IMR-90 (cell line): ENCODE measurements at regions not wholly inside any gene's neighbourhood (a gene's known extent, or its start where the extent isn't known, plus 50 kb on each side); places are given as distances from the start of the nearest gene placed in this dataset.

Experiments
- ATAC-seq: fragments of 200-7000 bp; cut with Tn5 transposase; 2 replicates; pipeline ENCODE4 v1.9.1; 2020; ENCODE audit warnings: low read depth, mild to moderate bottlenecking, moderate library complexity
- BruUV-seq: library from RNA; stranded (reverse); fragments of 400-500 nt; replicated peaks from 2 replicates; lab custom pipeline; 2021; lab: Mats Ljungman, UMichigan
- CTCF ChIA-PET: fragments of 300-600 bp; formaldehyde crosslinking; extraction: SDS; loops from one replicate; lab custom pipeline; 2021; ENCODE audit warnings: antibody characterized with exemption; lab: Yijun Ruan, JAX
- POLR2A ChIA-PET: fragments of 300-600 bp; sonication (Branson Sonifier 250); formaldehyde crosslinking; loops from one replicate; lab custom pipeline; 2022; ENCODE audit warnings: antibody characterized with exemption; ENCODE audit not compliant: unreplicated experiment; lab: Charles Lee
- DNase-seq: peaks from one replicate; pipeline ENCODE4 v3.0.0; 2013
- H2AFZ ChIP-seq: replicated peaks from 2 replicates; pipeline ENCODE3; 2013; ENCODE audit warnings: low read length, mild to moderate bottlenecking; ENCODE audit not compliant: poor library complexity
- H2AK5ac ChIP-seq: 2 replicates; pipeline ENCODE4 v1.6.1; 2013; ENCODE audit warnings: low read depth, low read length, inconsistent platforms
- H2AK9ac ChIP-seq: replicated peaks from 2 replicates; pipeline ENCODE3; 2013; ENCODE audit warnings: mild to moderate bottlenecking, low read depth, low read length, moderate library complexity; ENCODE audit not compliant: poor library complexity
- H2BK120ac ChIP-seq: 2 replicates; pipeline ENCODE4 v1.6.1; 2013; ENCODE audit warnings: low read depth, low read length, inconsistent platforms
- H2BK15ac ChIP-seq: 3 replicates; pipeline ENCODE4 v1.6.1; 2013; ENCODE audit warnings: low read depth, low read length, inconsistent platforms
- H2BK20ac ChIP-seq: 2 replicates; pipeline ENCODE4 v1.6.1; 2013; ENCODE audit warnings: low read depth, mild to moderate bottlenecking, inconsistent platforms, low read length, moderate library complexity
- H2BK5ac ChIP-seq: 2 replicates; pipeline ENCODE4 v1.6.1; 2013; ENCODE audit warnings: mild to moderate bottlenecking, low read depth, low read length, inconsistent platforms; ENCODE audit not compliant: poor library complexity, severe bottlenecking
- H3K14ac ChIP-seq: replicated peaks from 2 replicates; pipeline ENCODE4 v1.6.1; 2013; ENCODE audit warnings: low read depth, low read length, inconsistent platforms
- H3K18ac ChIP-seq: 2 replicates; pipeline ENCODE4 v1.6.1; 2013; ENCODE audit warnings: low read depth, low read length, control low read depth
- H3K23ac ChIP-seq: 2 replicates; pipeline ENCODE4 v1.6.1; 2013; ENCODE audit warnings: low read depth, low read length, inconsistent platforms
- H3K27ac ChIP-seq: 2 replicates; pipeline ENCODE4 v1.5.1; 2013; ENCODE audit warnings: mild to moderate bottlenecking, control low read depth, low read length; ENCODE audit not compliant: insufficient read depth
- H3K27me3 ChIP-seq: 2 replicates; pipeline ENCODE4 v1.6.1; 2013; ENCODE audit warnings: low read length; ENCODE audit not compliant: control insufficient read depth, insufficient read depth
- H3K36me3 ChIP-seq: 2 replicates; pipeline ENCODE4 v1.6.1; 2013; ENCODE audit warnings: low read length, mixed read lengths; ENCODE audit not compliant: control insufficient read depth, insufficient read depth
- H3K4ac ChIP-seq: 2 replicates; pipeline ENCODE4 v1.6.1; 2013; ENCODE audit warnings: low read depth, low read length, inconsistent platforms
- H3K4me1 ChIP-seq: 2 replicates; pipeline ENCODE4 v1.6.1; 2013; ENCODE audit warnings: low read length, mixed read lengths; ENCODE audit not compliant: control insufficient read depth, insufficient read depth
- H3K4me2 ChIP-seq: 2 replicates; pipeline ENCODE4 v1.6.1; 2013; ENCODE audit warnings: low read depth, mild to moderate bottlenecking, control low read depth, low read length, moderate library complexity
- H3K4me3 ChIP-seq: 2 replicates; pipeline ENCODE4 v1.5.1; 2013; ENCODE audit warnings: low read depth, mild to moderate bottlenecking, control low read depth, low read length, moderate library complexity; ENCODE audit not compliant: insufficient read depth
- H3K56ac ChIP-seq: 2 replicates; pipeline ENCODE4 v1.6.1; 2013; ENCODE audit warnings: low read length, inconsistent platforms; ENCODE audit not compliant: insufficient read depth; ENCODE audit errors: extremely low read depth
- H3K79me1 ChIP-seq, 2 experiments: 2 replicates each; pipeline ENCODE4 v1.6.1; 2013; ENCODE audit warnings: low read length in 2 of 2, inconsistent platforms in 1 of 2, low read depth in 1 of 2
- H3K9ac ChIP-seq: 2 replicates; pipeline ENCODE4 v1.6.1; 2013; ENCODE audit warnings: low read depth, low read length, control low read depth
- H3K9me1 ChIP-seq: 2 replicates; pipeline ENCODE4 v1.6.1; 2013; ENCODE audit warnings: low read length, inconsistent platforms; ENCODE audit not compliant: insufficient read depth
- H3K9me3 ChIP-seq: 2 replicates; pipeline ENCODE4 v1.6.1; 2013; ENCODE audit warnings: low read length; ENCODE audit not compliant: control insufficient read depth, insufficient read depth
- H4K20me1 ChIP-seq: 2 replicates; pipeline ENCODE4 v1.6.1; 2013; ENCODE audit warnings: low read length, inconsistent platforms; ENCODE audit not compliant: insufficient read depth
- H4K5ac ChIP-seq: 2 replicates; pipeline ENCODE4 v1.6.1; 2013; ENCODE audit warnings: mild to moderate bottlenecking, low read depth, low read length, control low read depth
- H4K8ac ChIP-seq, 2 experiments: 2 replicates each; pipeline ENCODE4 v1.6.1; 2013; ENCODE audit warnings: low read depth in 2 of 2, low read length in 2 of 2, control low read depth in 1 of 2, inconsistent platforms in 1 of 2
- H4K91ac ChIP-seq: 2 replicates; pipeline ENCODE4 v1.6.1; 2013; ENCODE audit warnings: low read depth, low read length, inconsistent platforms; ENCODE audit not compliant: insufficient read depth
- BHLHE40 ChIP-seq: fragments of 150-350 bp; IDR thresholded peaks from 2 replicates; pipeline ENCODE4 v1.6.1; 2016; ENCODE audit warnings: mild to moderate bottlenecking, low read depth, low read length
- CEBPB ChIP-seq: IDR thresholded peaks from 2 replicates; pipeline ENCODE4 v1.6.1; 2012; ENCODE audit warnings: low read depth, low read length, improper control_type of control experiment
- CHD1 ChIP-seq: IDR thresholded peaks from 2 replicates; pipeline ENCODE4 v1.6.1; 2012; ENCODE audit warnings: low read depth, low read length, improper control_type of control experiment
- CTCF ChIP-seq: conservative IDR thresholded peaks from 2 replicates; pipeline ENCODE4 v1.5.1; 2012; ENCODE audit warnings: mild to moderate bottlenecking, low read depth, low read length, improper control_type of control experiment
- ELK1 ChIP-seq: fragments of 150-350 bp; IDR thresholded peaks from 2 replicates; pipeline ENCODE4 v1.6.1; 2016; ENCODE audit warnings: low read depth, mild to moderate bottlenecking, low read length, moderate library complexity, borderline replicate concordance
- FOS ChIP-seq: fragments of 150-350 bp; IDR thresholded peaks from 2 replicates; pipeline ENCODE4 v1.6.1; 2016; ENCODE audit warnings: low read depth, low read length
- MAFK ChIP-seq: IDR thresholded peaks from 2 replicates; pipeline ENCODE4 v1.6.1; 2012; ENCODE audit warnings: low read depth, low read length, improper control_type of control experiment
- MAZ ChIP-seq: IDR thresholded peaks from 2 replicates; pipeline ENCODE4 v1.6.1; 2012; ENCODE audit warnings: low read depth, mild to moderate bottlenecking, low read length, improper control_type of control experiment, moderate library complexity, borderline replicate concordance
- MXI1 ChIP-seq: IDR thresholded peaks from 2 replicates; pipeline ENCODE4 v1.6.1; 2012; ENCODE audit warnings: low read depth, mild to moderate bottlenecking, low read length, moderate library complexity, borderline replicate concordance
- NFE2L2 ChIP-seq: fragments of 150-350 bp; IDR thresholded peaks from 2 replicates; pipeline ENCODE4 v1.6.1; 2016; ENCODE audit warnings: low read depth, mild to moderate bottlenecking, low read length
- POLR2A ChIP-seq: IDR thresholded peaks from 2 replicates; pipeline ENCODE4 v1.6.1; 2012; ENCODE audit warnings: mild to moderate bottlenecking, low read depth, low read length
- RAD21 ChIP-seq: IDR thresholded peaks from 2 replicates; pipeline ENCODE4 v1.6.1; 2012; ENCODE audit warnings: low read length, improper control_type of control experiment
- RCOR1 ChIP-seq: IDR thresholded peaks from 2 replicates; pipeline ENCODE4 v1.6.1; 2012; ENCODE audit warnings: mild to moderate bottlenecking, low read length, improper control_type of control experiment; ENCODE audit not compliant: insufficient replicate concordance
- RFX5 ChIP-seq: IDR thresholded peaks from 2 replicates; pipeline ENCODE4 v1.8.0; 2012; ENCODE audit warnings: low read depth, mild to moderate bottlenecking, low read length, moderate library complexity
- SMC3 ChIP-seq: fragments of 150-350 bp; IDR thresholded peaks from 2 replicates; pipeline ENCODE4 v1.6.1; 2016; ENCODE audit warnings: low read depth, mild to moderate bottlenecking, antibody characterized with exemption, low read length, moderate library complexity
- USF2 ChIP-seq: fragments of 150-350 bp; IDR thresholded peaks from 2 replicates; pipeline ENCODE4 v1.6.1; 2017; ENCODE audit warnings: mild to moderate bottlenecking, antibody characterized with exemption, low read length, low read depth
- dilution Hi-C: fragments of 300-500 bp; cut with HindIII; formaldehyde crosslinking; loops from one replicate; pipeline ENCODE4 v1.14.3; 2018; ENCODE audit warnings: low sequenced_read_pairs; ENCODE audit not compliant: unreplicated experiment
- in situ Hi-C: fragments of 300-500 bp; cut with MboI; formaldehyde crosslinking; loops from 3 replicates; pipeline ENCODE4 v1.14.3; 2019; ENCODE audit warnings: low sequenced_read_pairs, inconsistent platforms, mixed read lengths
- intact Hi-C: fragments of 100-400 bp; cut with micrococcal nuclease; formaldehyde crosslinking; loops from 2 replicates; pipeline ENCODE4 v1.10.0; 2022

- H3K36me3 ChIP-seq, result no peaks in the 10 kb centered on the region
- ChIA-PET CTCF (interaction anchor here (0.7 kb wide), 1 partner anchor 194 kb away, joined by 5 read pairs; no protein-coding TSS in a partner anchor), POLR2A (no interaction called here)
- no TSS peak for BruUV-seq
- H3K4ac ChIP-seq, result no peak overlapping the region
- H3K9me1 ChIP-seq, result no peaks in the 10 kb centered on the region
- no peak overlapping the region for H2BK5ac ChIP-seq
- H3K18ac ChIP-seq, result no peak overlapping the region
- H4K5ac ChIP-seq, result no peak overlapping the region
- H4K91ac ChIP-seq, result no peak overlapping the region
- no peak overlapping the region for H2BK15ac ChIP-seq
- H3K9ac ChIP-seq, result no peak overlapping the region
- H3K4me1 ChIP-seq, result no peaks in the 10 kb centered on the region
- no peak overlapping the region for H2AK9ac ChIP-seq
- H4K20me1 ChIP-seq, result no peaks in the 10 kb centered on the region
- no peak overlapping the region for H3K23ac ChIP-seq
- no peaks in the 10 kb centered on the region for H3K9me3 ChIP-seq
- H3K27ac ChIP-seq, result no peak overlapping the region
- ATAC-seq (no peak), DNase-seq (no peak)
- no peak overlapping the region for H4K8ac ChIP-seq
- dilution Hi-C loops (no loop called here), in situ Hi-C loops (no loop called here), intact Hi-C loops (no loop called here)
- H3K56ac ChIP-seq, result no peak overlapping the region; the same call in 1 of the 2 replicates
- no peak overlapping the region for H2BK20ac ChIP-seq
- no peak overlapping the region for H3K14ac ChIP-seq
- no peak overlapping the region for H2AFZ ChIP-seq
- no peak overlapping the region for H3K4me3 ChIP-seq
- no peak overlapping the region for H2AK5ac ChIP-seq
- no peaks in the 10 kb centered on the region; the same call in 1 of the 2 replicates for H3K27me3 ChIP-seq
- no peak overlapping the region for H3K4me2 ChIP-seq
- H2BK120ac ChIP-seq, result no peak overlapping the region
- TF ChIP-seq SMC3 (no peak), MAZ (no peak), MXI1 (no peak), MAFK (no peak), RCOR1 (no peak), CTCF (no peak), RFX5 (no peak), FOS (no peak), BHLHE40 (no peak), USF2 (no peak), RAD21 (no peak), CHD1 (no peak), CEBPB (no peak), NFE2L2 (no peak), ELK1 (no peak), POLR2A (no peak)
- no peaks in the 10 kb centered on the region for H3K79me1 ChIP-seq
Observed at GRCh38 chr11:109140426-109140825, 281.6 kb upstream of the C11orf87 start.
